ENCODE measurements at regions not wholly inside any gene's neighbourhood (a gene's known extent, or its start where the extent isn't known, plus 50 kb on each side); places are given as distances from the start of the nearest gene placed in this dataset.
"Not testable (repeated sequence)": the region's sequence is repeated elsewhere in the genome, so short reads cannot be mapped to it uniquely, and the experiment has no call there.

DNA sequence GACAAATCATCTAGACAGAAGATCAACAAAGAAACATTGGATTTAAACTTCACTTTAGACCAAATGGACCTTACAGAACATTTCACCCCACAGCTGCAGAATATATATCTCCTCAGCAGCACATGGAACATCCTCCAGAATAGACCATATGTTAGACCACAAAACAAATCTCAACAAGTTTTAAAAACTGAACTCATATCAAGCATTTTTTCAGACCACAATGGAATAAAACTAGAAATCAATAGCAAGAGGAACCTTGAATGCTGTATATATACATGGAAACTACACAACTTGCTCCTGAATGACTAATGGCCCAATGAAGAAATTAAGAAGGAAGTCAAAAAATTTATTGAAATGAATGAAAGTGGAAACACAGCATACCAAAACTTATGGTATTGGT is 157.7 kb downstream of the MTERF1 start:
- no peaks in the 10 kb centered on the region for H3K4me1 ChIP-seq
- no peak for DNase-seq (ENCODE audit: low spot score in 2 of 2)
- no peak overlapping the region for H3K4me3 ChIP-seq
- H3K27ac ChIP-seq = no peak overlapping the region
- no peaks in the 10 kb centered on the region for H3K9me3 ChIP-seq
- no peaks in the 10 kb centered on the region for H3K27me3 ChIP-seq
- TF ChIP-seq POLR2AphosphoS5 (IDR thresholded peaks at IDR 0.05) = no peak
- TF ChIP-seq, protein P1, sequence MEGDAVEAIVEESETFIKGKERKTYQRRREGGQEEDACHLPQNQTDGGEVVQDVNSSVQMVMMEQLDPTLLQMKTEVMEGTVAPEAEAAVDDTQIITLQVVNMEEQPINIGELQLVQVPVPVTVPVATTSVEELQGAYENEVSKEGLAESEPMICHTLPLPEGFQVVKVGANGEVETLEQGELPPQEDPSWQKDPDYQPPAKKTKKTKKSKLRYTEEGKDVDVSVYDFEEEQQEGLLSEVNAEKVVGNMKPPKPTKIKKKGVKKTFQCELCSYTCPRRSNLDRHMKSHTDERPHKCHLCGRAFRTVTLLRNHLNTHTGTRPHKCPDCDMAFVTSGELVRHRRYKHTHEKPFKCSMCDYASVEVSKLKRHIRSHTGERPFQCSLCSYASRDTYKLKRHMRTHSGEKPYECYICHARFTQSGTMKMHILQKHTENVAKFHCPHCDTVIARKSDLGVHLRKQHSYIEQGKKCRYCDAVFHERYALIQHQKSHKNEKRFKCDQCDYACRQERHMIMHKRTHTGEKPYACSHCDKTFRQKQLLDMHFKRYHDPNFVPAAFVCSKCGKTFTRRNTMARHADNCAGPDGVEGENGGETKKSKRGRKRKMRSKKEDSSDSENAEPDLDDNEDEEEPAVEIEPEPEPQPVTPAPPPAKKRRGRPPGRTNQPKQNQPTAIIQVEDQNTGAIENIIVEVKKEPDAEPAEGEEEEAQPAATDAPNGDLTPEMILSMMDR (IDR thresholded peaks at IDR 0.05) = no peak
- TF ChIP-seq POLR2A (IDR thresholded peaks at IDR 0.05) = no peak
- TF ChIP-seq EP300 (IDR thresholded peaks at IDR 0.05) = no peak
- no peaks in the 10 kb centered on the region for H3K36me3 ChIP-seq

DNA sequence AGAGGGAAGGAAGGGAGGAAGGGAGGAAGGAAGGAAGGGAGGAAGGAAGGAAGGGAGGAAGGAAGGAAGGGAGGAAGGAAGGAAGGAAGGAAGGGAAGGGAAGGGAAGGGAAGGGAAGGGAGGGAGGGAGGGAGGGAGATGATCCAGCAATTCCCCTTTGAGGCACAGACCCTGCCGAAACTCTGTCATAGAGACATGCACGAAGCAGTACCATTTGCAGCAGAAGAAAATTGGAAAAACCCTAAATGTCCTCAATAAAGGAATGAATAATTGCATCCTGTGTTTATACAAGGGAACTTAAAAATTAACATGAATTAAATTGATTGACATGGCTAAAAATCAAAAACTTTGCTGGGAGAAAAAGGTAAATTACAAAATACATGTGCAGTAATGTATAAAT is 151.5 kb downstream of the MTERF1 start:
- not testable (repeated sequence) for H3K4me3 ChIP-seq; H3K27ac ChIP-seq; H3K36me3 ChIP-seq; H3K9me3 ChIP-seq; DNase-seq (ENCODE audit: low spot score in 2 of 2); H3K4me1 ChIP-seq; H3K27me3 ChIP-seq
- 81% methylated on average over 2 of the region's 2 CpGs for WGBS

DNA sequence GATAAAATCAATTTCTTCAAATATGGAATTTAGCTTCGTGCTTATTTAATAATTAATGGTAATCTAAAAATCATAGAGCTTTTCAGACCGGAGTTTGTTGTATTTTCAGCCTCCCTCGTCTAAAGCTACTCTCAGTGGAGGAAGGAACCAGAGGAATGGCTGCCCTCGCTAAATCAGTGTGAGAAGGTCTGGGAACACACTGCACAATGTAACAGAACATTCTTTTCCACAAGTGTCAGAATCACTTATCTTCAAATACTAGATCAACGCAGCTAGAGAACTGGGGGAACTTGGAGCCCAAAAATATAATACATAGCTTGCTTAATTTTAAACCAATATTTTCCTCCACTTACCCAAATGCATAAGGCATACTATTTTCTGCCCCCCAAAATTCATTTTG is 148.5 kb downstream of the MTERF1 start:
- no peak for DNase-seq (ENCODE audit: low spot score in 2 of 2)
- Histone ChIP-seq H3K36me3 (no peaks in the 10 kb centered on the region), H3K9me3 (no peaks in the 10 kb centered on the region), H3K27ac (no peak overlapping the region), H3K4me1 (no peaks in the 10 kb centered on the region), H3K27me3 (no peaks in the 10 kb centered on the region), H3K4me3 (no peak overlapping the region)
- WGBS = 76% methylated on average over 5 of the region's 5 CpGs
- TF ChIP-seq, protein P1 (IDR thresholded peaks at IDR 0.05) = no peak
- TF ChIP-seq POLR2A (IDR thresholded peaks at IDR 0.05) = no peak
- no peak for TF ChIP-seq EP300 (IDR thresholded peaks at IDR 0.05)
- TF ChIP-seq POLR2AphosphoS5 (IDR thresholded peaks at IDR 0.05) = no peak

DNA sequence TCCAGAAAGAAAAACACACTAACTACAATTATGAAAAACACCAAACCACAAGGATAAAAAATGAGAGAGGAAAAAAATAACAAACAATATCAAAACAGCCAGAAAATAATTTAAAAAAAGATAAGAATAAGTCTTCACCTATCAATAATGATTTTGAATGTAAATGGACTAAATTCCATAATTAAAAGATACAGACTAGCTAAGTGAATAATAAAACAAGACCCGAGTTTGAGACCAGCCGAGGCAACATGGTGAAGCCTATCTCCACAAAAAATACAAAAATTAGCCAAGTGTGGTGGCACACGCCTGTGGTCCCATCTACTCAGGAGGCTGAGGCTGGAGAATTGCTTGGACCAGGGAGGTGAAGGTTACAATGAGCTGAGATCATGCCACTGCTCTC is 131.1 kb downstream of the MTERF1 start:
- no peak for TF ChIP-seq POLR2A (IDR thresholded peaks at IDR 0.05)
- TF ChIP-seq, protein P1 (IDR thresholded peaks at IDR 0.05) = no peak
- TF ChIP-seq EP300 (IDR thresholded peaks at IDR 0.05) = no peak
- TF ChIP-seq POLR2AphosphoS5 (IDR thresholded peaks at IDR 0.05) = no peak
- no peaks in the 10 kb centered on the region for H3K9me3 ChIP-seq
- no peaks in the 10 kb centered on the region for H3K4me1 ChIP-seq
- H3K4me3 ChIP-seq = no peak overlapping the region
- no peaks in the 10 kb centered on the region for H3K27me3 ChIP-seq
- no peak for DNase-seq (ENCODE audit: low spot score in 2 of 2)
- H3K27ac ChIP-seq = no peak overlapping the region
- H3K36me3 ChIP-seq = no peaks in the 10 kb centered on the region
- WGBS = 98% methylated on average over 3 of the region's 3 CpGs

DNA sequence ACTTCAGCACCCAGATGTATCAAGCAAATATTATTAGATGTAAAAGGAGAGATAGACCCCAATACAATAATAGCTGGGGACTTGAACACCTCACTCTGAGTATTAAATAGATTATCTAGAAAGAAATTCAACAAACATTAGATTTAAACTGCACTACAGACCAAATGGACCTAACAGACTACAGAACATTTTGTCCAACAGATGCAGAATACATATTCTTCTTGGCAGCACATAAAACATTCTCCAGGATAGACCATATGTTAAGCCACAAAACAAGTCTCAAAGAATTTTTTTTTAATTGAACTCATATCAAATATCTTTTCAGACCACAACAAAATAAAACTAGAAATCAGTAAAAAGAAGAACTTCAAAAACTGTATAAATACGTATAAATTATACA is 130.4 kb downstream of the MTERF1 start:
- Histone ChIP-seq H3K27me3 (no peaks in the 10 kb centered on the region), H3K36me3 (no peaks in the 10 kb centered on the region), H3K9me3 (no peaks in the 10 kb centered on the region), H3K27ac (no peak overlapping the region), H3K4me1 (no peaks in the 10 kb centered on the region), H3K4me3 (no peak overlapping the region)
- WGBS = 84% methylated on average over 1 of the region's 1 CpG
- DNase-seq (ENCODE audit: low spot score in 2 of 2) = no peak
- TF ChIP-seq, protein P1 (IDR thresholded peaks at IDR 0.05) = no peak
- TF ChIP-seq POLR2A (IDR thresholded peaks at IDR 0.05) (no peak), EP300 (IDR thresholded peaks at IDR 0.05) (no peak), POLR2AphosphoS5 (IDR thresholded peaks at IDR 0.05) (no peak)

DNA sequence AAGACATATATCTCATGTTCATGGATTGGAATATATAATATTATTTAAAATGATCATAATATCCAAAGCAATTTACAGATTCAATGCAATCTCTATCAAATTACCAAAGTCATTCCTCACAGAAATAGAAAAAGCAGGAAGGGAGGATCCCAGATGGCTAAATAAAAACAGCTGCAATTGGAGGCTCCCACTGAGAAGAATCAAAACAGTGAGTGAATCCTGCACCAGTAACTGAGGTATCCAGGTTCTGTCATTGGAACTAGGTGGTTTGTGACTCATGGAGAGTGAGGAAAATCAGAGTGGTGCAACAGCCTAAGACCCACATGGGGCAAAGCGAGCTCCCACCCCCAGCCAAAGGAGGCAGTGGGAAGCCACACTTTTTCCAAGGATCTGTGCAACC is 128.4 kb downstream of the MTERF1 start:
- no peak overlapping the region for H3K27ac ChIP-seq
- no peaks in the 10 kb centered on the region for H3K4me1 ChIP-seq
- no peak for DNase-seq (ENCODE audit: low spot score in 2 of 2)
- no peaks in the 10 kb centered on the region for H3K36me3 ChIP-seq
- TF ChIP-seq POLR2AphosphoS5 (IDR thresholded peaks at IDR 0.05) = no peak
- TF ChIP-seq POLR2A (IDR thresholded peaks at IDR 0.05) = no peak
- TF ChIP-seq, protein P1 (IDR thresholded peaks at IDR 0.05) = no peak
- TF ChIP-seq EP300 (IDR thresholded peaks at IDR 0.05) = no peak
- no peaks in the 10 kb centered on the region for H3K27me3 ChIP-seq
- peaks cover 4% of the 10 kb centered on the region for H3K9me3 ChIP-seq
- no peak overlapping the region for H3K4me3 ChIP-seq
- 82% methylated on average over 1 of the region's 1 CpG for WGBS

DNA sequence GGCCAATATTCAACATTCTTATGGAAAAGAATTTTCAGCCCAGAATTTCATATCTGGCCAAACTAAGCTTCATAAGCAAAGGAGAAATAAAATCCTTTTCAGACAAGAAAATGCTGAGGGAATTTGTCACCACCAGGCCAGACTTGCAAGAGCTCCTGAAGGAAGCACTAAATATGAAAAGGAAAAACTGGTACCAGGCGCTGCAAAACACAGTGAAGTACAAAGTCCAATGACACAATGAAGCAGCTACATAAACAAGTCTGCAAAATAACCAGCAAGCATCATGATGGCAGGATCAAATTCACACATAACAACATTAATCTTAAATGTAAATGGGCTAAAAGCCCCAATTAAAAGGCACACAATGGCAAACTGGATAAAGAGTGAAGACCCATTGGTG is 126.2 kb downstream of the MTERF1 start:
- not testable (repeated sequence) for H3K4me1 ChIP-seq; H3K36me3 ChIP-seq; H3K9me3 ChIP-seq; H3K27me3 ChIP-seq; H3K27ac ChIP-seq; H3K4me3 ChIP-seq; DNase-seq (ENCODE audit: low spot score in 2 of 2)
- 86% methylated on average over 1 of the region's 1 CpG for WGBS

DNA sequence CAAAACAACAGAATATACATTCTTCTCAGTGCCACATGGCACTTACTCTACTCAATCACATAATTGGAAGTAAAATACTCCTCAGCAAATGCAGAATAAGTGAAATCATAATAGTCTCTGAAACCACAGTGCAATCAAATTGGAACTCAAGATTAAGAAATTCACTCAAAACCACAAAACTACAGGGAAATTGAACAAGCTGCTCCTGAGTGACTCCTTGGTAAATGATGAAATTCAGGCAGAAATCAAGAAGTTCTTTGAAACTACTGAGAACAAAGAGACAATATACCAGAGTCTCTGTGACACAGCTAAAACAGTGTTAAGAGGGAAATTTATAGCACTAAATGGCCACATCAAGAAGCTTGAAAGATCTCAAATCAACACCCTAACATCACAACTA is 125.4 kb downstream of the MTERF1 start:
- not testable (repeated sequence) for DNase-seq (ENCODE audit: low spot score in 2 of 2); H3K9me3 ChIP-seq; H3K27me3 ChIP-seq

More for the DNA sequence above, 125.4 kb downstream of the MTERF1 start:
- H3K4me3 ChIP-seq, H3K36me3 ChIP-seq, H3K4me1 ChIP-seq, H3K27ac ChIP-seq: not testable (repeated sequence)

Data from suprapubic skin (tissue), 4 donors.